Nephron (organoid): ENCODE measurements at regions not wholly inside any gene's neighbourhood (a gene's known extent, or its start where the extent isn't known, plus 50 kb on each side); places are given as distances from the start of the nearest gene placed in this dataset.

Experiments used
- H3K27ac Mint-ChIP-seq, 3 experiments: 2 replicates each; pipeline ENCODE4 v1.8.0; 2020; ENCODE audit warnings: mixed read lengths in 3 of 3, mild to moderate bottlenecking in 2 of 3, moderate library complexity in 1 of 3
- H3K27me3 Mint-ChIP-seq: 2 replicates; pipeline ENCODE4 v1.8.0; 2021; ENCODE audit warnings: low read depth, mild to moderate bottlenecking, moderate library complexity, mixed read lengths
- H3K36me3 Mint-ChIP-seq: 2 replicates; pipeline ENCODE4 v1.8.0; 2020; ENCODE audit warnings: low read depth, mixed read lengths
- H3K4me1 Mint-ChIP-seq: 2 replicates; pipeline ENCODE4 v1.8.0; 2020; ENCODE audit warnings: mixed read lengths
- H3K4me3 Mint-ChIP-seq, 3 experiments: 2 replicates each; pipeline ENCODE4 v1.8.0; 2020; ENCODE audit warnings: mild to moderate bottlenecking in 3 of 3, mixed read lengths in 3 of 3, moderate library complexity in 2 of 3
- H3K9me3 Mint-ChIP-seq: 2 replicates; pipeline ENCODE4 v1.8.0; 2020; ENCODE audit warnings: mixed read lengths
- TF ChIP-seq, protein P1 (sequence below), 3 experiments: fragments of 200-600 bp; sonication (generic); IDR thresholded peaks; one replicate each; pipeline ENCODE4 v1.5.0; 2021; ENCODE audit warnings: antibody characterized with exemption in 3 of 3; ENCODE audit not compliant: unreplicated experiment in 3 of 3

DNA sequence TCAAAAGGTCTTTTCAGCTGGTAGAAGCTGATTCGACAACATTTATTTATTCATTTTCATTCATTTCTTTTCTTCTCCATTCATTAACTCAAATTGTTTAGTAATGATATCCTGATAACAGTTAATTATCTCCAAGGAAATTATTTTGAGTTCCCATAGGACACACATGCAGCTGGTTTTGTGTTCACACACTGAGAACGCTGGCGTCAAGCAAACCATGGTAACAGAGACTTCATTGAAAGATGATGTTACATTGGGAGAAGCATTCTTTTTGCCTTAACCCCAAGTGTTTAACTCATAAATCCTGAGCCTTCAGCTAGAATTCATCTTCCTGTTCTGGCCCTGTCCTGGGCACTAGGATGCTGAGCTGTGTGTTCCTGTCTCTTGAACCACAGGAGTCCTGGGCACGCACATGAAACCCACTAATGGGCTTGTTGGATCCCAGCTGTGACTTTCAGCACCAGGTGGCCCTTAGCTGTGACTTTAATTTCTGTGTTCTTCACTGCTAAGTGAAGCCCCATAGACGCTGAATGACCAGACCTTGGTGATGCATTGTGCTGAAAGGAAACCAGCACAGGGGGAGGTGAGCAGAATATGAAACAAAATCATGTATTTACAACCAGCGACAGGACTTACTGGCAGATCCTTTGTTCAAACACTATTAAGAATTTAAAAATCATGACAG is 121.5 kb upstream of the PRSS58 start:
- H3K36me3 Mint-ChIP-seq = no peaks in the 10 kb centered on the region
- H3K4me1 Mint-ChIP-seq = peaks cover 5% of the 10 kb centered on the region
- H3K27me3 Mint-ChIP-seq = peaks cover 8% of the 10 kb centered on the region
- H3K27ac Mint-ChIP-seq = no peak overlapping the region
- H3K9me3 Mint-ChIP-seq = no peaks in the 10 kb centered on the region
- H3K4me3 Mint-ChIP-seq = no peak overlapping the region
- TF ChIP-seq, protein P1, sequence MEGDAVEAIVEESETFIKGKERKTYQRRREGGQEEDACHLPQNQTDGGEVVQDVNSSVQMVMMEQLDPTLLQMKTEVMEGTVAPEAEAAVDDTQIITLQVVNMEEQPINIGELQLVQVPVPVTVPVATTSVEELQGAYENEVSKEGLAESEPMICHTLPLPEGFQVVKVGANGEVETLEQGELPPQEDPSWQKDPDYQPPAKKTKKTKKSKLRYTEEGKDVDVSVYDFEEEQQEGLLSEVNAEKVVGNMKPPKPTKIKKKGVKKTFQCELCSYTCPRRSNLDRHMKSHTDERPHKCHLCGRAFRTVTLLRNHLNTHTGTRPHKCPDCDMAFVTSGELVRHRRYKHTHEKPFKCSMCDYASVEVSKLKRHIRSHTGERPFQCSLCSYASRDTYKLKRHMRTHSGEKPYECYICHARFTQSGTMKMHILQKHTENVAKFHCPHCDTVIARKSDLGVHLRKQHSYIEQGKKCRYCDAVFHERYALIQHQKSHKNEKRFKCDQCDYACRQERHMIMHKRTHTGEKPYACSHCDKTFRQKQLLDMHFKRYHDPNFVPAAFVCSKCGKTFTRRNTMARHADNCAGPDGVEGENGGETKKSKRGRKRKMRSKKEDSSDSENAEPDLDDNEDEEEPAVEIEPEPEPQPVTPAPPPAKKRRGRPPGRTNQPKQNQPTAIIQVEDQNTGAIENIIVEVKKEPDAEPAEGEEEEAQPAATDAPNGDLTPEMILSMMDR (IDR thresholded peaks at IDR 0.05; ENCODE audit: unreplicated experiment in 3 of 3) = no peak

DNA sequence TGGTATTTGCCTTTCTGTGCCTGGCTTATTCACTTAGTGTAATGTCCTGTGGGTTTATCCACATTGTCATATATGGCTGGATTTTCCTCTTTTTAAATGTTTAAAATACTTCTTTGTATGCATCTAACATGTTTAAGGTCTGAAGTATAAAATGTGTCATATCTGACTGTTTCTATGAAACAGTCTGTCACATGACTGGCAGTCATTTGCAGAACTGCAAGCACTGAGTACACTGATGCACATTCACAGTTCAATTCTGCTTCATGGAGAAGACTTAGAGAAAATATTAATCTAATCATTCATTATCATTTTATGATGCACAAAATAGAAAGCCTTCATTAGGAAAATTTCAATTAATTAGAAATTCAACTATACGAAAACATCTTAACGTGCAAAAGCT is 119.7 kb upstream of the PRSS58 start:
- Mint-ChIP-seq H3K36me3 (no peaks in the 10 kb centered on the region), H3K27me3 (peaks cover 8% of the 10 kb centered on the region), H3K9me3 (no peaks in the 10 kb centered on the region), H3K4me3 (no peak overlapping the region), H3K4me1 (peaks cover 5% of the 10 kb centered on the region), H3K27ac (no peak overlapping the region)
- TF ChIP-seq, protein P1 (IDR thresholded peaks at IDR 0.05; ENCODE audit: unreplicated experiment in 3 of 3) = no peak

DNA sequence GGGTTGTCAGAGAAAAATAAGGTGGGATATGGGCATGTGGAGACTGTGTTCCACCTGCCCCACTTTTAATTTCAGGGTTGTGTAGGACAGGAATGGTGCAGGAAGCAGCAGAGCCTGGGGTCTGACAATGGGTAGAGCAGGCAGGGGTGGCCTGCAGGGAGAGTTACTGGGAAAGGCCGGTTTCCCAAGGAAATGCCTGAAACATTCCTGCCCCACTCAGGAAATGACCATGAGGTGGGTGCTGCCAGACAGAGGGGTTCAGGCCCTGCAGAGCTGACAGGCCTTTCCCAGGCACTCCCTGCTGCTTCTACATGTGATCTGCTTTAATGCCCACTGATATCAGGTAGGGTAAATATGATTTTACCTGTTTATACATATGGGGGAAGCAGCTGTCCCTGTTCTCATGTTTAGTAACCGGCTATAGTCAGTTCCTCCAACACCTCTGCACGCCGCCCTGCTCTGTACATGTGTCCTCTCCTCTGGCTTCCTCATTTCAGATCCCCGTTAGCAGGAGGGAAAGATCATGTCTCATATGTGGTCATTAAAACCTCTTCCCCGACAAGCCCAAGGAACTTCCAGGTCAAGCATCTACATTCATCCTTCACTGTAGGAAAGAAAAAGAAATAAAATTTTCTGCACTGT is 118.6 kb upstream of the PRSS58 start:
- peaks cover 8% of the 10 kb centered on the region for H3K27me3 Mint-ChIP-seq
- TF ChIP-seq, protein P1 (IDR thresholded peaks at IDR 0.05; ENCODE audit: unreplicated experiment in 3 of 3) = no peak
- no peak overlapping the region for H3K27ac Mint-ChIP-seq
- H3K9me3 Mint-ChIP-seq = no peaks in the 10 kb centered on the region
- no peaks in the 10 kb centered on the region for H3K36me3 Mint-ChIP-seq
- H3K4me1 Mint-ChIP-seq = peaks cover under 1% of the 10 kb centered on the region
- no peak overlapping the region for H3K4me3 Mint-ChIP-seq

DNA sequence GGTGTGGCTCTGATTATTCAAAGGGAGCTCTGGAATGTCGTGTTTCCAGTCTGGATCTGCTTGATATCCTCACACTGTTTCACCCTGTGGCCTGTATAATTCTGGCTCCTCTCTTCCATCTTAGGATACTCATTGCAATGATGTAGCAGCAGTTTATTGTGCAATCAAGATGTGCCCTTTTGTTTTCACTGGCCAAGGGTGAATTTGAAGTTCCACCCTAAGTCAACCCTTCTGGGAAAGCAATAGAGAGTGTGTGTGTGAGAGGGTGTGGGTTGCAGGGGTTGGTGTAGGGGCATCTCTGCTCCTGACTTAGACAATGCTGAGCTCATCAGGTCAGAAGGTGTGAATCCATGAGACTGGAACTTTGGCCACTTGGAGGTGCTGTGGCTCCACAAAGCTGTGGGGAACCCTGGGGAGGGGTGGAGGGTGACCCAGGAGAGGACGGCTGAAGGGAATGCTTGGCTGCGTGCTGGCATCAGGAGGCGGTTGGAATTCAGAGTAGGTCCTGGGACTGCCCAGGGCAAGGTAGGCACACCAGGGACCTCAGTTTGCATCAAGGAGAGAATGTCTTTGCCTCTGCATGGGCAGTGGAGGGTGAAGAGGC is 118.0 kb upstream of the PRSS58 start:
- Mint-ChIP-seq H3K4me1 (no peaks in the 10 kb centered on the region), H3K9me3 (no peaks in the 10 kb centered on the region), H3K4me3 (no peak overlapping the region), H3K27ac (peak overlapping the region in 1 of 3 experiments; percentile 4), H3K27me3 (peaks cover 8% of the 10 kb centered on the region), H3K36me3 (no peaks in the 10 kb centered on the region)
- TF ChIP-seq, protein P1 (IDR thresholded peaks at IDR 0.05; ENCODE audit: unreplicated experiment in 3 of 3) = no peak

DNA sequence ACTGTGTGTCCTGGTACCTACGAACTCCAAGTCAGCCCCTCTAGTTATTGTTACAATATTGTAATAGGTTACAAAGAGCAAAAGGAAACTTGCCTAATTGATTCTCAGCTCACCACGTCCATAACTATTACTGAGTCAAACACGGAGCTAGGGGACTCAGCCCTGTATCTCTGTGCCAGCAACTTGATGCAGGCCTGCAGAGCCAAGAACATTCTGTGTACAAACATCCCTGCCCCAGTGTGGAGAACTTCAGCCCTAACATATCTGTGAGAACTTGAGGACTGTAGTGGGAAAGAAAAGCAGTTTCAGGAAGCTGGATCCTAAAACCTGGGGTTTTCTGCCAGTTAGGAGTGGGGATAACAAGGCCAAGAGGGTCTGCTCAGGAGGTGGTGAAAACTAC is 114.9 kb upstream of the PRSS58 start:
- Mint-ChIP-seq H3K36me3 (no peaks in the 10 kb centered on the region), H3K9me3 (peaks cover 15% of the 10 kb centered on the region), H3K4me1 (no peaks in the 10 kb centered on the region), H3K27me3 (peaks cover 5% of the 10 kb centered on the region), H3K4me3 (no peak overlapping the region), H3K27ac (no peak overlapping the region)
- TF ChIP-seq, protein P1 (IDR thresholded peaks at IDR 0.05; ENCODE audit: unreplicated experiment in 3 of 3) = no peak
